Liver (tissue), 8 donors: ENCODE measurements at regions not wholly inside any gene's neighbourhood (a gene's known extent, or its start where the extent isn't known, plus 50 kb on each side); places are given as distances from the start of the nearest gene placed in this dataset.

ENCODE experiments used
- DNase-seq: peaks from one replicate; pipeline ENCODE4 v3.0.0-alpha.2; 2017; ENCODE audit warnings: low spot score
- H3K27ac ChIP-seq, 2 donors: one replicate each; pipeline ENCODE4 v1.7.0; 2013; ENCODE audit warnings: inconsistent platforms in 2 of 2, low read length in 2 of 2, control low read depth in 1 of 2, low read depth in 1 of 2, mild to moderate bottlenecking in 1 of 2
- H3K27me3 ChIP-seq, 4 donors: one replicate each; pipeline versions ENCODE4 v1.6.1 to v1.7.0; 2013; ENCODE audit warnings: low read length in 3 of 4, inconsistent platforms in 1 of 4, mild to moderate bottlenecking in 1 of 4, moderate library complexity in 1 of 4; ENCODE audit not compliant: control insufficient read depth in 4 of 4, insufficient read depth in 4 of 4
- H3K36me3 ChIP-seq, 4 donors: one replicate each; pipeline versions ENCODE4 v1.6.1 to v1.7.0; 2013; ENCODE audit warnings: low read length in 3 of 4, mild to moderate bottlenecking in 3 of 4, low read depth in 1 of 4, moderate library complexity in 1 of 4; ENCODE audit not compliant: control insufficient read depth in 4 of 4, insufficient read depth in 3 of 4
- H3K4me1 ChIP-seq, 4 donors: one replicate each; pipeline versions ENCODE4 v1.6.1 to v1.7.0; 2013; ENCODE audit warnings: low read length in 3 of 4, mild to moderate bottlenecking in 3 of 4, moderate library complexity in 1 of 4; ENCODE audit not compliant: control insufficient read depth in 4 of 4, insufficient read depth in 4 of 4
- H3K4me3 ChIP-seq, 3 donors: one replicate each; pipeline versions ENCODE4 v1.6.1 to v1.7.0; 2013; ENCODE audit warnings: low read length in 3 of 3, control low read depth in 1 of 3, low read depth in 1 of 3, mild to moderate bottlenecking in 1 of 3
- H3K9ac ChIP-seq, 2 donors: one replicate each; pipeline ENCODE4 v1.7.0; 2013; ENCODE audit warnings: low read length in 2 of 2, mild to moderate bottlenecking in 2 of 2, moderate library complexity in 2 of 2, control low read depth in 1 of 2, low read depth in 1 of 2
- H3K9me3 ChIP-seq, 4 donors: one replicate each; pipeline versions ENCODE4 v1.6.1 to v1.7.0; 2013; ENCODE audit warnings: low read length in 3 of 4; ENCODE audit not compliant: control insufficient read depth in 4 of 4
- CTCF ChIP-seq: fragments of 150-350 bp; IDR thresholded peaks from 2 replicates; pipeline ENCODE4 v1.5.1; 2017; ENCODE audit warnings: improper control_type of control experiment, low read depth, low read length; ENCODE audit not compliant: missing input control
- EGR1 ChIP-seq, 2 donors: IDR thresholded peaks; 2 replicates each; pipeline ENCODE4 v1.6.1; 2016 to 2018; ENCODE audit warnings: antibody characterized with exemption in 2 of 2, low read depth in 2 of 2
- FOXA1 ChIP-seq: IDR thresholded peaks from 2 replicates; pipeline ENCODE4 v1.6.1; 2016; ENCODE audit warnings: antibody characterized with exemption
- FOXA2 ChIP-seq: IDR thresholded peaks from 2 replicates; pipeline ENCODE4 v1.6.1; 2016; ENCODE audit warnings: antibody characterized with exemption
- GABPA ChIP-seq, 2 donors: IDR thresholded peaks in 1 of 2; conservative IDR thresholded peaks in 1 of 2; 2 replicates each; pipeline ENCODE4 v1.6.1; 2016; ENCODE audit warnings: antibody characterized with exemption in 2 of 2, mild to moderate bottlenecking in 1 of 2, moderate library complexity in 1 of 2
- HNF4A ChIP-seq, 2 donors: conservative IDR thresholded peaks; 2 replicates each; pipeline ENCODE4 v1.6.1; 2016; ENCODE audit warnings: antibody characterized with exemption in 2 of 2, mild to moderate bottlenecking in 2 of 2
- HNF4G ChIP-seq: IDR thresholded peaks from 2 replicates; pipeline ENCODE4 v1.6.1; 2016; ENCODE audit warnings: antibody characterized with exemption
- JUND ChIP-seq, 2 donors: IDR thresholded peaks; 2 replicates each; pipeline ENCODE4 v1.6.1; 2016; ENCODE audit warnings: antibody characterized with exemption in 2 of 2
- MAX ChIP-seq: IDR thresholded peaks from 2 replicates; pipeline ENCODE4 v1.6.1; 2016; ENCODE audit warnings: antibody characterized with exemption
- NR2F2 ChIP-seq: IDR thresholded peaks from 2 replicates; pipeline ENCODE4 v1.6.1; 2016; ENCODE audit warnings: antibody characterized with exemption
- RAD21 ChIP-seq, 2 donors: IDR thresholded peaks; 2 replicates each; pipeline ENCODE4 v1.6.1; 2016; ENCODE audit warnings: antibody characterized with exemption in 2 of 2, mild to moderate bottlenecking in 2 of 2
- RXRA ChIP-seq, 2 donors: IDR thresholded peaks; 2 replicates each; pipeline ENCODE4 v1.6.1; 2017 to 2018; ENCODE audit warnings: antibody characterized with exemption in 2 of 2, mild to moderate bottlenecking in 1 of 2
- SP1 ChIP-seq: IDR thresholded peaks from 2 replicates; pipeline ENCODE4 v1.6.1; 2018; ENCODE audit warnings: antibody characterized with exemption, mild to moderate bottlenecking
- TAF1 ChIP-seq: conservative IDR thresholded peaks from 2 replicates; pipeline ENCODE4 v1.6.1; 2016; ENCODE audit warnings: antibody characterized with exemption, mild to moderate bottlenecking
- YY1 ChIP-seq: IDR thresholded peaks from 2 replicates; pipeline ENCODE4 v1.6.1; 2016; ENCODE audit warnings: antibody characterized with exemption, mild to moderate bottlenecking
- ZBTB33 ChIP-seq: IDR thresholded peaks from 2 replicates; pipeline ENCODE4 v1.6.1; 2016; ENCODE audit warnings: antibody characterized with exemption
- WGBS: extraction: QIAGEN DNeasy Blood & Tissue Kit; methylation state at CpG from one replicate; pipeline ENCODE4 v1.1.7; 2013; 5-methylcytosine and 5-hydroxymethylcytosine counted together
- TF ChIP-seq, protein P1 (sequence below): IDR thresholded peaks from 2 replicates; pipeline ENCODE4 v1.6.1; 2016; ENCODE audit warnings: antibody characterized with exemption
- TF ChIP-seq, protein P2 (sequence below): IDR thresholded peaks from 2 replicates; pipeline ENCODE4 v1.6.1; 2016; ENCODE audit warnings: antibody characterized with exemption, mild to moderate bottlenecking
- donor health status: healthy.
- donor health status: healthy.
- donor health status: healthy.
- donor health status: healthy.
- donor health status: healthy.

- Histone ChIP-seq H3K27ac (no peak overlapping the region), H3K9me3 (no peaks in the 10 kb centered on the region), H3K36me3 (no peaks in the 10 kb centered on the region), H3K4me3 (no peak overlapping the region), H3K9ac (no peak overlapping the region), H3K27me3 (no peaks in the 10 kb centered on the region), H3K4me1 (no peaks in the 10 kb centered on the region)
- no peak for DNase-seq
- TF ChIP-seq JUND (IDR thresholded peaks at IDR 0.05) = no peak
- no peak for TF ChIP-seq HNF4A (conservative IDR thresholded peaks at IDR 0.05)
- 92% methylated on average over 9 of the region's 9 CpGs for WGBS
Measured at GRCh38 chr11:11220786-11221185, 132.3 kb downstream of the CSNK2A3 start.

- H3K27ac ChIP-seq = no peak overlapping the region
- WGBS = 65% methylated on average over 3 of the region's 3 CpGs
- no peak for DNase-seq
Measured at GRCh38 chr11:11218629-11218986, 134.4 kb downstream of the CSNK2A3 start.

More at GRCh38 chr11:11218629-11218986, 134.4 kb downstream of the CSNK2A3 start:
- Histone ChIP-seq H3K9me3 (no peaks in the 10 kb centered on the region), H3K4me1 (no peaks in the 10 kb centered on the region), H3K9ac (no peak overlapping the region), H3K27me3 (no peaks in the 10 kb centered on the region), H3K36me3 (no peaks in the 10 kb centered on the region), H3K4me3 (no peak overlapping the region)
- TF ChIP-seq YY1 (no peak), SP1 (no peak), FOXA1 (no peak), GABPA (IDR thresholded peaks at IDR 0.05 in 1 of 2, conservative IDR thresholded peaks at IDR 0.05 in 1 of 2) (no peak), EGR1 (IDR thresholded peaks at IDR 0.05; ENCODE audit: low read depth in 2 of 2) (no peak), HNF4G (no peak), TAF1 (no peak), RAD21 (IDR thresholded peaks at IDR 0.05) (no peak), ZBTB33 (no peak), RXRA (IDR thresholded peaks at IDR 0.05) (no peak), CTCF (no peak), MAX (no peak), JUND (IDR thresholded peaks at IDR 0.05) (no peak), FOXA2 (no peak), NR2F2 (no peak)
- TF ChIP-seq, protein P1, sequence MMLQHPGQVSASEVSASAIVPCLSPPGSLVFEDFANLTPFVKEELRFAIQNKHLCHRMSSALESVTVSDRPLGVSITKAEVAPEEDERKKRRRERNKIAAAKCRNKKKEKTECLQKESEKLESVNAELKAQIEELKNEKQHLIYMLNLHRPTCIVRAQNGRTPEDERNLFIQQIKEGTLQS = no peak
- TF ChIP-seq, protein P2, sequence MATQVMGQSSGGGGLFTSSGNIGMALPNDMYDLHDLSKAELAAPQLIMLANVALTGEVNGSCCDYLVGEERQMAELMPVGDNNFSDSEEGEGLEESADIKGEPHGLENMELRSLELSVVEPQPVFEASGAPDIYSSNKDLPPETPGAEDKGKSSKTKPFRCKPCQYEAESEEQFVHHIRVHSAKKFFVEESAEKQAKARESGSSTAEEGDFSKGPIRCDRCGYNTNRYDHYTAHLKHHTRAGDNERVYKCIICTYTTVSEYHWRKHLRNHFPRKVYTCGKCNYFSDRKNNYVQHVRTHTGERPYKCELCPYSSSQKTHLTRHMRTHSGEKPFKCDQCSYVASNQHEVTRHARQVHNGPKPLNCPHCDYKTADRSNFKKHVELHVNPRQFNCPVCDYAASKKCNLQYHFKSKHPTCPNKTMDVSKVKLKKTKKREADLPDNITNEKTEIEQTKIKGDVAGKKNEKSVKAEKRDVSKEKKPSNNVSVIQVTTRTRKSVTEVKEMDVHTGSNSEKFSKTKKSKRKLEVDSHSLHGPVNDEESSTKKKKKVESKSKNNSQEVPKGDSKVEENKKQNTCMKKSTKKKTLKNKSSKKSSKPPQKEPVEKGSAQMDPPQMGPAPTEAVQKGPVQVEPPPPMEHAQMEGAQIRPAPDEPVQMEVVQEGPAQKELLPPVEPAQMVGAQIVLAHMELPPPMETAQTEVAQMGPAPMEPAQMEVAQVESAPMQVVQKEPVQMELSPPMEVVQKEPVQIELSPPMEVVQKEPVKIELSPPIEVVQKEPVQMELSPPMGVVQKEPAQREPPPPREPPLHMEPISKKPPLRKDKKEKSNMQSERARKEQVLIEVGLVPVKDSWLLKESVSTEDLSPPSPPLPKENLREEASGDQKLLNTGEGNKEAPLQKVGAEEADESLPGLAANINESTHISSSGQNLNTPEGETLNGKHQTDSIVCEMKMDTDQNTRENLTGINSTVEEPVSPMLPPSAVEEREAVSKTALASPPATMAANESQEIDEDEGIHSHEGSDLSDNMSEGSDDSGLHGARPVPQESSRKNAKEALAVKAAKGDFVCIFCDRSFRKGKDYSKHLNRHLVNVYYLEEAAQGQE = no peak
